GM12891 (cell line): ENCODE measurements at regions not wholly inside any gene's neighbourhood (a gene's known extent, or its start where the extent isn't known, plus 50 kb on each side); places are given as distances from the start of the nearest gene placed in this dataset.

Experiments
- POLR2A ChIP-seq: IDR thresholded peaks from 2 replicates; pipeline ENCODE4 v1.6.1; 2011; ENCODE audit warnings: low read depth, low read length, control low read depth
- POLR2AphosphoS5 ChIP-seq: IDR thresholded peaks from 2 replicates; pipeline ENCODE4 v1.6.1; 2011; ENCODE audit warnings: low read depth, low read length, control low read depth
- POU2F2 ChIP-seq: IDR thresholded peaks from 2 replicates; pipeline ENCODE4 v1.6.1; 2011; ENCODE audit warnings: low read depth, mild to moderate bottlenecking, control low read depth, low read length, moderate library complexity
- SPI1 ChIP-seq: IDR thresholded peaks from 2 replicates; pipeline ENCODE4 v1.6.1; 2011; ENCODE audit warnings: low read depth, low read length, control low read depth
- TAF1 ChIP-seq: IDR thresholded peaks from 2 replicates; pipeline ENCODE4 v1.6.1; 2011; ENCODE audit warnings: low read depth, low read length, control low read depth

- TF ChIP-seq POLR2A (no peak), POLR2AphosphoS5 (no peak), TAF1 (no peak), SPI1 (no peak), POU2F2 (no peak)
These were observed 192.5 kb downstream of the HLX start for GRCh38 chr1:221071777-221072176.
